Stomach (tissue), 8 donors: ENCODE measurements at regions not wholly inside any gene's neighbourhood (a gene's known extent, or its start where the extent isn't known, plus 50 kb on each side); places are given as distances from the start of the nearest gene placed in this dataset.

Experiments
- DNase-seq, 2 donors: peaks; one replicate each; pipeline versions ENCODE4 v3.0.0 to v3.0.0-alpha.2; 2013 to 2019
- H3K27ac ChIP-seq, 5 donors: fragments of 200-600 bp in 4 of 5; sonication (generic) in 4 of 5; one replicate each; pipeline ENCODE4 v1.5.1; 2013 to 2019; ENCODE audit warnings: mild to moderate bottlenecking in 1 of 5, moderate library complexity in 1 of 5
- H3K27me3 ChIP-seq, 3 donors: fragments of 200-600 bp; sonication (generic); one replicate each; pipeline ENCODE4 v1.5.1; 2017 to 2019; ENCODE audit warnings: mixed run types in 1 of 3
- H3K36me3 ChIP-seq, 4 donors: fragments of 200-600 bp; sonication (generic); 1 replicate in 3 of 4; 2 replicates in 1 of 4; pipeline ENCODE4 v1.5.1; 2016 to 2019
- H3K4me1 ChIP-seq, 4 donors: fragments of 200-600 bp; sonication (generic); one replicate each; pipeline ENCODE4 v1.5.1; 2016 to 2019
- H3K4me3 ChIP-seq, 4 donors: fragments of 200-600 bp; sonication (generic) in 3 of 4; one replicate each; pipeline ENCODE4 v1.5.1; 2016 to 2019; ENCODE audit warnings: mild to moderate bottlenecking in 1 of 4
- H3K9me3 ChIP-seq, 4 donors: fragments of 200-600 bp; sonication (generic); one replicate each; pipeline ENCODE4 v1.5.1; 2016 to 2019
- EP300 ChIP-seq: sonication (generic); formaldehyde crosslinking; IDR thresholded peaks from one replicate; pipeline ENCODE4 v1.6.1; 2017; ENCODE audit warnings: antibody characterized with exemption
- POLR2A ChIP-seq, 4 donors: fragments of 450-650 bp; IDR thresholded peaks; one replicate each; pipeline ENCODE4 v1.6.1; 2016; ENCODE audit warnings: antibody characterized with exemption in 4 of 4, control low read depth in 2 of 4, mild to moderate bottlenecking in 1 of 4, moderate library complexity in 1 of 4
- POLR2AphosphoS5 ChIP-seq, 3 donors: sonication (generic); formaldehyde crosslinking; IDR thresholded peaks; one replicate each; pipeline ENCODE4 v1.6.1; 2016; ENCODE audit warnings: antibody characterized with exemption in 3 of 3
- WGBS, 5 donors: extraction: QIAGEN DNeasy Blood & Tissue Kit in 3 of 5; methylation state at CpG; one replicate each; pipeline versions ENCODE4 v1.1.5 to v1.1.7; 2013 to 2018; 5-methylcytosine and 5-hydroxymethylcytosine counted together
- intact Hi-C: fragments of 100-400 bp; cut with DNase I; formaldehyde crosslinking; loops from one replicate; pipeline ENCODE4 v1.15.1; 2023; ENCODE audit warnings: low total_unique reads
- TF ChIP-seq, protein P1 (sequence below), 7 experiments: fragments of 450-650 bp in 4 of 7; fragments of 200-600 bp in 3 of 7; sonication (generic) in 3 of 7; IDR thresholded peaks; one replicate each; pipeline ENCODE4 v1.5.1; 2016 to 2019; ENCODE audit warnings: antibody characterized with exemption in 7 of 7, control low read depth in 2 of 7, mild to moderate bottlenecking in 1 of 7
- donor health status: healthy with polysubstance abuse.
- donor health status: Bipolar disorder and iron deficiency.
- donor health status: healthy.

DNA sequence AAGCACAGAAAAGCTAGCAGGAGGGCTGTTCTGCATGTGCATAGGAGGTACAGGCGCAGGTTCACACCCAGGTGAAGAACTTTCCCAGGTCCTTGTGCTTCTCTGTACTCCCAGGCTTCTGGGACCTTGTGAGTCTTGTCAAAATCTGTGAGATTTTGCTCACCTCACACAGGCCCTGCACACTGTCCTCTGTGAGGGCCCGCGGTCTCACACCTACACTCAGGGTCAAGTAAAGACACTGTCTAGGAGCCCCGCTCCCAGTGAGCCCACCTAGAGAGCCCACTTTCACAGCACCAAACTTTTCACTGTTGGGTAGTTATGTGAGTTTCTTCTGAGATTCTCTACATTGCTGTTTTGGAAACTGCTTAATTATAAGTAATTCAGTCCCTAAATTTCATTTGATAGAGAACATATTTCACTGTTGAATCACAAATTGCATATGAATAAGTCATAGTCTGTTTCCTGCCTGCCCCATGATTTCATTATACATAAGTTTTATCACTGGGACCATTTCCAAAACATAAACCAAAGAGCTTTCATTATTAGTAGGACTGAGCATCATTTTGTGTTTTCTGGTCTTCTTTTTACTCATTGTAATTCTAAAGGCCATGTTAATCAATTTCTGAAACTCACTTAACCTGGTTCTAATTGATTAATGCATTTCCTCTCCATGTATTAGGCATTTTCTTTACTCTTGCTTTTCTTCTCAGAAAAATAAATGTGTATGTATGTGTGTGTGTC lies 234.2 kb upstream of the SPOPL start:
- Histone ChIP-seq H3K36me3 (no peaks in the 10 kb centered on the region), H3K9me3 (peaks cover 0 to 8% (median 4%) of the 10 kb centered on the region in 4 donors), H3K27ac (no peak overlapping the region), H3K4me3 (no peak overlapping the region), H3K27me3 (no peaks in the 10 kb centered on the region), H3K4me1 (no peaks in the 10 kb centered on the region)
- DNase-seq, result no peak
- intact Hi-C loops, result no loop called here
- 77 to 80% (median 78%) methylated on average over 4 of the region's 4 CpGs for WGBS, 5 donors
- no peak for TF ChIP-seq POLR2A (IDR thresholded peaks at IDR 0.05)
- no peak for TF ChIP-seq EP300
- TF ChIP-seq, protein P1, sequence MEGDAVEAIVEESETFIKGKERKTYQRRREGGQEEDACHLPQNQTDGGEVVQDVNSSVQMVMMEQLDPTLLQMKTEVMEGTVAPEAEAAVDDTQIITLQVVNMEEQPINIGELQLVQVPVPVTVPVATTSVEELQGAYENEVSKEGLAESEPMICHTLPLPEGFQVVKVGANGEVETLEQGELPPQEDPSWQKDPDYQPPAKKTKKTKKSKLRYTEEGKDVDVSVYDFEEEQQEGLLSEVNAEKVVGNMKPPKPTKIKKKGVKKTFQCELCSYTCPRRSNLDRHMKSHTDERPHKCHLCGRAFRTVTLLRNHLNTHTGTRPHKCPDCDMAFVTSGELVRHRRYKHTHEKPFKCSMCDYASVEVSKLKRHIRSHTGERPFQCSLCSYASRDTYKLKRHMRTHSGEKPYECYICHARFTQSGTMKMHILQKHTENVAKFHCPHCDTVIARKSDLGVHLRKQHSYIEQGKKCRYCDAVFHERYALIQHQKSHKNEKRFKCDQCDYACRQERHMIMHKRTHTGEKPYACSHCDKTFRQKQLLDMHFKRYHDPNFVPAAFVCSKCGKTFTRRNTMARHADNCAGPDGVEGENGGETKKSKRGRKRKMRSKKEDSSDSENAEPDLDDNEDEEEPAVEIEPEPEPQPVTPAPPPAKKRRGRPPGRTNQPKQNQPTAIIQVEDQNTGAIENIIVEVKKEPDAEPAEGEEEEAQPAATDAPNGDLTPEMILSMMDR (IDR thresholded peaks at IDR 0.05), result no peak
- no peak for TF ChIP-seq POLR2AphosphoS5 (IDR thresholded peaks at IDR 0.05)

DNA sequence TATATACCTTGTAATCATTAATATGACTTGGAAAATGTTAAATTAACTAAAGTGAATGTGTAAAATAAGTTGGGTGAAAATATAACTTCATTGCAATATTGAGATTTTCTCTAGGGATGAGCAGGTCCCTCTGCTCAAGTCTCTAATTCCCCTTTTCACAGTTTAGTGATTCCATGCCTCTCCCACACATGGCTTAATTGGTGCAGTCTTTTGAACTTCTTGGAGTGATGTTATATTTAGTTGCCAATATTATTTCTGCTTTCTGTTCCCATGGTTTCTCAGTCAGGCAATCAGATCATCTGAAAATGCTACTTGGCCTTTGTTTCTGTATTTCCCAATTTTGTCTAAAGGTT lies 233.7 kb upstream of the SPOPL start:
- H3K27ac ChIP-seq, result no peak overlapping the region
- H3K4me1 ChIP-seq, result peaks cover 0 to 5% (median 1%) of the 10 kb centered on the region in 4 donors
- no peak overlapping the region for H3K4me3 ChIP-seq
- H3K9me3 ChIP-seq, result peaks cover 0 to 2% (median under 1%) of the 10 kb centered on the region in 4 donors
- intact Hi-C loops, result no loop called here
- H3K36me3 ChIP-seq, result no peaks in the 10 kb centered on the region
- DNase-seq, result no peak
- no peaks in the 10 kb centered on the region for H3K27me3 ChIP-seq
- TF ChIP-seq POLR2A (IDR thresholded peaks at IDR 0.05) (no peak), EP300 (no peak), POLR2AphosphoS5 (IDR thresholded peaks at IDR 0.05) (no peak)
- TF ChIP-seq, protein P1 (IDR thresholded peaks at IDR 0.05), result no peak

DNA sequence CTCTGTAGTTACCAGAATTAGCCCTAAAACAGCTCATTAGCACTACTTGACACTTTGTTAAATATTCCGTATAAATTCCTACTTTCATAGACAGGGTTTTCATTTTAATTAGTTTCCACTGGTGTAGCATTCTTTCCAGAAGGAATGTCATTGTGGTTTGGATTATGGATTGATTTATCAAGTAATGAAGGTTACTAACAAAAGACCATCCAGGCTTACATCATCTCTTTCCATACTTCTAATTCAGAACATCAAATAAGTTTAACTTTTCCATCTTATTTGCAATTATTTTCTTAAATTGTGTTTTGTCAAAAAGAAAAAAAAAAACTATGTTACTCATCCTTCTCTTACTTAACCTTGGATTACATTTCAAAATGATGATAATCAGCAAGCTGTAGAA lies 231.8 kb upstream of the SPOPL start:
- no peak overlapping the region for H3K27ac ChIP-seq
- intact Hi-C loops, result no loop called here
- no peaks in the 10 kb centered on the region for H3K36me3 ChIP-seq
- no peak overlapping the region for H3K4me3 ChIP-seq
- WGBS, 5 donors, result 87 to 100% (median 93%) methylated on average over 1 of the region's 1 CpG
- TF ChIP-seq POLR2AphosphoS5 (IDR thresholded peaks at IDR 0.05) (no peak), POLR2A (IDR thresholded peaks at IDR 0.05) (no peak), EP300 (no peak)
- TF ChIP-seq, protein P1 (IDR thresholded peaks at IDR 0.05), result no peak
- H3K9me3 ChIP-seq, result no peaks in the 10 kb centered on the region
- no peak for DNase-seq
- no peaks in the 10 kb centered on the region for H3K27me3 ChIP-seq
- peaks cover 0 to 10% (median 5%) of the 10 kb centered on the region in 4 donors for H3K4me1 ChIP-seq

DNA sequence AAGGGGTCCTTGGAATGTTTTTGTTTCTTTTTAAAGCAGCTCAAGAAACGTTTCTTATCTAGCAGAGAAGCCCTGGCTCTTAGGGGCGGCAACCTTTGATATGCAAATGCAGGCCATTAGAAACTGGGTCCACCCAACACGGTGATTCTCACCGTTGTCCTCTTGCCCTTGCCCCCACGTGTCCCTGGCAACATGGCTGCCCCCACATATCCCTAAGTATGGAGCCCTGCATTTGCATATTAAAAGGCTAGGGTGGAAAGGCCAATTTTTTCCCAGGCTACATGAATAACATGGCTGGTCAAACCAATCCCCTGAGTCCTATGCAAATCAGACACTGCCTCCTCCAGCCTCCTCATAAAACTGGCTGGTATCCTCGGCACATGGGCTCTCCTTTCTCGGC lies 230.1 kb upstream of the SPOPL start:
- no peaks in the 10 kb centered on the region for H3K36me3 ChIP-seq
- 65 to 76% (median 69%) methylated on average over 7 of the region's 7 CpGs for WGBS, 5 donors
- H3K27me3 ChIP-seq, result no peaks in the 10 kb centered on the region
- intact Hi-C loops, result no loop called here
- H3K4me1 ChIP-seq, result peaks cover 10 to 27% (median 15%) of the 10 kb centered on the region in 4 donors
- no peak for DNase-seq
- H3K4me3 ChIP-seq, result no peak overlapping the region
- no peak for TF ChIP-seq POLR2A (IDR thresholded peaks at IDR 0.05)
- TF ChIP-seq, protein P1 (IDR thresholded peaks at IDR 0.05), result no peak
- H3K27ac ChIP-seq, result no peak overlapping the region
- no peaks in the 10 kb centered on the region for H3K9me3 ChIP-seq
